OCI-LY1 (cell line): ENCODE measurements at regions not wholly inside any gene's neighbourhood (a gene's known extent, or its start where the extent isn't known, plus 50 kb on each side); places are given as distances from the start of the nearest gene placed in this dataset.

Experiments
- EZH2 ChIP-seq: fragments of 200-600 bp; sonication (generic), shearing (Covaris generic); IDR thresholded peaks from 2 replicates; pipeline ENCODE4 v1.8.0; 2017; ENCODE audit warnings: borderline replicate concordance, mixed run types, mild to moderate bottlenecking, antibody characterized with exemption, low read length, moderate library complexity, mixed read lengths
- TF ChIP-seq, protein P1 (sequence below): fragments of 200-600 bp; sonication (generic), shearing (Covaris generic); IDR thresholded peaks from 2 replicates; pipeline ENCODE4 v1.5.1; 2017; ENCODE audit warnings: mild to moderate bottlenecking, antibody characterized with exemption, low read length, moderate library complexity, mixed read lengths

DNA sequence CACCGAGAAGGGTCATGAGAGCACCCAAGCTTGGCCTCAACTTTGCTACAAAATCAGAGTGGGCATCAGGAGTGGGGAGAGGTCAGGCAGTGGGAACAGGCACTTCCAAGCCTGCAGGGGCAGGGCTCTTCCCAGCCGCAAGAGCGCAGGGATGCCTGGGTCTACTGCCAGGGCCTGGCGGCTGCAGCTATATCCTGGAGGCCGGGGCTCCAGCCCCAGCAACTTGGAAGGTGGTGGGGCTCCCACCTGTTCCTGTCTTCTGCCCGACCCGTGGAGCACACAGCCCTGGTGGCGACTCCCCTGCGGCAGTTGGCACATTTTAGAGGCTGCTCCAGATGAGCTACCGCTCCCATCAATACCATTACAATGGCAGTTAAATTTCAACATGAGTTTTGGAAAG lies 607.0 kb downstream of the TRAM1L1 start:
- TF ChIP-seq, protein P1, sequence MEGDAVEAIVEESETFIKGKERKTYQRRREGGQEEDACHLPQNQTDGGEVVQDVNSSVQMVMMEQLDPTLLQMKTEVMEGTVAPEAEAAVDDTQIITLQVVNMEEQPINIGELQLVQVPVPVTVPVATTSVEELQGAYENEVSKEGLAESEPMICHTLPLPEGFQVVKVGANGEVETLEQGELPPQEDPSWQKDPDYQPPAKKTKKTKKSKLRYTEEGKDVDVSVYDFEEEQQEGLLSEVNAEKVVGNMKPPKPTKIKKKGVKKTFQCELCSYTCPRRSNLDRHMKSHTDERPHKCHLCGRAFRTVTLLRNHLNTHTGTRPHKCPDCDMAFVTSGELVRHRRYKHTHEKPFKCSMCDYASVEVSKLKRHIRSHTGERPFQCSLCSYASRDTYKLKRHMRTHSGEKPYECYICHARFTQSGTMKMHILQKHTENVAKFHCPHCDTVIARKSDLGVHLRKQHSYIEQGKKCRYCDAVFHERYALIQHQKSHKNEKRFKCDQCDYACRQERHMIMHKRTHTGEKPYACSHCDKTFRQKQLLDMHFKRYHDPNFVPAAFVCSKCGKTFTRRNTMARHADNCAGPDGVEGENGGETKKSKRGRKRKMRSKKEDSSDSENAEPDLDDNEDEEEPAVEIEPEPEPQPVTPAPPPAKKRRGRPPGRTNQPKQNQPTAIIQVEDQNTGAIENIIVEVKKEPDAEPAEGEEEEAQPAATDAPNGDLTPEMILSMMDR = no peak
- no peak for TF ChIP-seq EZH2
